Thoracic aorta (tissue), 2 donors: ENCODE measurements at regions not wholly inside any gene's neighbourhood (a gene's known extent, or its start where the extent isn't known, plus 50 kb on each side); places are given as distances from the start of the nearest gene placed in this dataset.

Experiments
- ATAC-seq: fragments of 150-250 bp; one replicate; pipeline ENCODE4 v1.8.0; 2017; ENCODE audit warnings: low read depth; ENCODE audit not compliant: insufficient number of reproducible peaks, low FRiP score
- DNase-seq: peaks from one replicate; pipeline ENCODE4 v3.0.0-alpha.2; 2020; ENCODE audit warnings: low spot score
- H3K27ac ChIP-seq, 2 donors: fragments of 200-600 bp; sonication (generic); 1 replicate in 1 of 2; 2 replicates in 1 of 2; pipeline ENCODE4 v1.5.1; 2016; ENCODE audit warnings: mild to moderate bottlenecking in 2 of 2, moderate library complexity in 2 of 2
- H3K27me3 ChIP-seq: fragments of 200-600 bp; sonication (generic); replicated peaks from 2 replicates; pipeline ENCODE4 v1.6.0; 2016; ENCODE audit warnings: mild to moderate bottlenecking; ENCODE audit not compliant: insufficient read depth
- H3K36me3 ChIP-seq: fragments of 200-600 bp; sonication (generic); one replicate; pipeline ENCODE4 v1.5.1; 2016
- H3K4me1 ChIP-seq, 2 donors: fragments of 200-600 bp; sonication (generic); 1 replicate in 1 of 2; 2 replicates in 1 of 2; pipeline versions ENCODE4 v1.5.1 to v1.6.0; 2016; ENCODE audit warnings: low read depth in 2 of 2, mild to moderate bottlenecking in 1 of 2; ENCODE audit not compliant: control insufficient read depth in 1 of 2
- H3K4me3 ChIP-seq: fragments of 200-600 bp; sonication (generic); 2 replicates; pipeline ENCODE4 v1.5.1; 2016; ENCODE audit warnings: mild to moderate bottlenecking
- H3K9me3 ChIP-seq: fragments of 200-600 bp; sonication (generic); 2 replicates; pipeline ENCODE4 v1.5.1; 2016
- CTCF ChIP-seq: fragments of 200-600 bp; sonication (generic); IDR thresholded peaks from one replicate; pipeline ENCODE4 v1.5.1; 2019; ENCODE audit warnings: antibody characterized with exemption

- Histone ChIP-seq H3K4me1 (peaks cover 0 to 12% of the 10 kb centered on the region in 2 donors), H3K27ac (no peak overlapping the region), H3K4me3 (no peak overlapping the region), H3K27me3 (no peaks in the 10 kb centered on the region), H3K36me3 (no peaks in the 10 kb centered on the region), H3K9me3 (no peaks in the 10 kb centered on the region)
- no peak for TF ChIP-seq CTCF
- ATAC-seq (no peak), DNase-seq (no peak)
Measured at GRCh38 chr10:3484306-3485056, 300.5 kb downstream of the KLF6 start.

- no peaks in the 10 kb centered on the region for H3K9me3 ChIP-seq
- peak; percentile 82 for ATAC-seq
- H3K36me3 ChIP-seq = no peaks in the 10 kb centered on the region
- H3K4me3 ChIP-seq = peak overlapping the region; percentile 55
- peak; percentile 26 for DNase-seq
- no peak for TF ChIP-seq CTCF
- H3K27ac ChIP-seq = peak overlapping the region in 1 of 2 donors; percentile 34
- H3K4me1 ChIP-seq = peaks cover 0 to 12% of the 10 kb centered on the region in 2 donors
- H3K27me3 ChIP-seq = no peaks in the 10 kb centered on the region
Measured at GRCh38 chr10:3482200-3482993, 302.6 kb downstream of the KLF6 start.

DNA sequence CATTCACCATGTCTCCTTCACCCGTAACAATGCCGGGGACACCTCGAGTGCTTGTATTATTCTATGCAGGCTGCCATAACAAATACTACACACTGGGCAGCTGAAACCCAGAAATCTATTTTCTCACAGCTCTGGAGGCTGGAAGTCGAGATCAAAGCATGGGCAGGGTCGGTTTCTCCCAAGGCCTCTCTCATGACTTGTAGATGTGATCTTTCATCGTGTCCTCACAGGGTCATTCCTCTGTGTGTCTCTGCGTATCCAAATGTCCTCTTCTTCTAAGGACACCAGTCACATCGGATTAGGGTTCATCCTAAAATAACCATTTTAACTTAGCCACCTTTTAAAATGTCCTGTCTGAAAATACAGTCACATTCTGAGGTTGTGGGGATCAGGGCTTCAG, 303.5 kb downstream of the KLF6 start:
- Histone ChIP-seq H3K27ac (no peak overlapping the region), H3K4me1 (peaks cover 0 to 12% of the 10 kb centered on the region in 2 donors)

GRCh38 chr10:3480990-3481315, 304.1 kb downstream of the KLF6 start:
- Histone ChIP-seq H3K27me3 (no peaks in the 10 kb centered on the region), H3K27ac (no peak overlapping the region)
- no peak for ATAC-seq

More for the DNA sequence above, 303.5 kb downstream of the KLF6 start:
- no peak for ATAC-seq
- Histone ChIP-seq H3K9me3 (no peaks in the 10 kb centered on the region), H3K4me3 (no peak overlapping the region), H3K36me3 (no peaks in the 10 kb centered on the region), H3K27me3 (no peaks in the 10 kb centered on the region)
- DNase-seq = no peak
- TF ChIP-seq CTCF = no peak

More at GRCh38 chr10:3480990-3481315, 304.1 kb downstream of the KLF6 start:
- H3K36me3 ChIP-seq = no peaks in the 10 kb centered on the region
- TF ChIP-seq CTCF = no peak
- no peaks in the 10 kb centered on the region for H3K9me3 ChIP-seq
- no peak for DNase-seq
- no peak overlapping the region for H3K4me3 ChIP-seq
- H3K4me1 ChIP-seq = peaks cover 0 to 12% of the 10 kb centered on the region in 2 donors
